ENCODE measurements at regions not wholly inside any gene's neighbourhood (a gene's known extent, or its start where the extent isn't known, plus 50 kb on each side); places are given as distances from the start of the nearest gene placed in this dataset.

- Histone ChIP-seq H3K9me2 (replicated peaks; ENCODE audit: insufficient read depth, low read length) (no peaks in the 10 kb centered on the region), H4K20me1 (ENCODE audit: insufficient read depth, low read depth, low read length) (no peaks in the 10 kb centered on the region), H3K4me1 (ENCODE audit: low read length) (peaks cover 2% of the 10 kb centered on the region), H3K27ac (ENCODE audit: low read length) (no peak overlapping the region), H3K9me3 (ENCODE audit: low read length) (no peaks in the 10 kb centered on the region), H3K9ac (ENCODE audit: low read length) (no peak overlapping the region), H3K36me3 (ENCODE audit: insufficient read depth, low read length) (no peaks in the 10 kb centered on the region), H3K4me3 (ENCODE audit: low read length) (no peak overlapping the region), H2AFZ (ENCODE audit: low read length) (no peak overlapping the region), H3K79me2 (ENCODE audit: low read length) (no peaks in the 10 kb centered on the region), H3K27me3 (ENCODE audit: low read length) (no peaks in the 10 kb centered on the region), H3K4me2 (ENCODE audit: low read depth, low read length, poor library complexity, severe bottlenecking) (no peak overlapping the region)
- no peak for DNase-seq
Observed at GRCh38 chr3:480070-480469, 283.5 kb downstream of the CHL1 start.

- Histone ChIP-seq H4K20me1 (ENCODE audit: insufficient read depth, low read depth, low read length) (no peaks in the 10 kb centered on the region), H3K27ac (ENCODE audit: low read length) (no peak overlapping the region), H3K27me3 (ENCODE audit: low read length) (no peaks in the 10 kb centered on the region), H2AFZ (ENCODE audit: low read length) (no peak overlapping the region), H3K4me2 (ENCODE audit: low read depth, low read length, poor library complexity, severe bottlenecking) (no peak overlapping the region), H3K36me3 (ENCODE audit: insufficient read depth, low read length) (no peaks in the 10 kb centered on the region), H3K9me2 (replicated peaks; ENCODE audit: insufficient read depth, low read length) (no peaks in the 10 kb centered on the region), H3K4me3 (ENCODE audit: low read length) (no peak overlapping the region), H3K79me2 (ENCODE audit: low read length) (no peaks in the 10 kb centered on the region), H3K9ac (ENCODE audit: low read length) (no peak overlapping the region), H3K9me3 (ENCODE audit: low read length) (no peaks in the 10 kb centered on the region), H3K4me1 (ENCODE audit: low read length) (peaks cover 6% of the 10 kb centered on the region)
- DNase-seq = no peak
Observed at GRCh38 chr3:481111-481510, 284.5 kb downstream of the CHL1 start.

GRCh38 chr3:481680-482079 lies 285.1 kb downstream of the CHL1 start:
- Histone ChIP-seq H3K36me3 (ENCODE audit: insufficient read depth, low read length) (no peaks in the 10 kb centered on the region), H3K4me3 (ENCODE audit: low read length) (no peak overlapping the region), H3K27ac (ENCODE audit: low read length) (no peak overlapping the region), H3K79me2 (ENCODE audit: low read length) (no peaks in the 10 kb centered on the region), H3K9me2 (replicated peaks; ENCODE audit: insufficient read depth, low read length) (no peaks in the 10 kb centered on the region), H3K27me3 (ENCODE audit: low read length) (no peaks in the 10 kb centered on the region), H3K9me3 (ENCODE audit: low read length) (no peaks in the 10 kb centered on the region), H3K9ac (ENCODE audit: low read length) (no peak overlapping the region), H2AFZ (ENCODE audit: low read length) (no peak overlapping the region), H3K4me1 (ENCODE audit: low read length) (peaks cover 6% of the 10 kb centered on the region), H4K20me1 (ENCODE audit: insufficient read depth, low read depth, low read length) (no peaks in the 10 kb centered on the region), H3K4me2 (ENCODE audit: low read depth, low read length, poor library complexity, severe bottlenecking) (no peak overlapping the region)
- DNase-seq = peak; percentile 53

- no peak overlapping the region for H3K27ac ChIP-seq (ENCODE audit: low read length)
- H3K4me2 ChIP-seq (ENCODE audit: low read depth, low read length, poor library complexity, severe bottlenecking) = no peak overlapping the region
- no peaks in the 10 kb centered on the region for H3K79me2 ChIP-seq (ENCODE audit: low read length)
- H3K36me3 ChIP-seq (ENCODE audit: insufficient read depth, low read length) = no peaks in the 10 kb centered on the region
- H2AFZ ChIP-seq (ENCODE audit: low read length) = no peak overlapping the region
- no peaks in the 10 kb centered on the region for H3K27me3 ChIP-seq (ENCODE audit: low read length)
- no peak overlapping the region for H3K9ac ChIP-seq (ENCODE audit: low read length)
- no peak overlapping the region for H3K4me3 ChIP-seq (ENCODE audit: low read length)
- no peak for DNase-seq
- no peaks in the 10 kb centered on the region for H4K20me1 ChIP-seq (ENCODE audit: insufficient read depth, low read depth, low read length)
- no peaks in the 10 kb centered on the region for H3K9me2 ChIP-seq (replicated peaks; ENCODE audit: insufficient read depth, low read length)
- H3K4me1 ChIP-seq (ENCODE audit: low read length) = peaks cover 6% of the 10 kb centered on the region
- no peaks in the 10 kb centered on the region for H3K9me3 ChIP-seq (ENCODE audit: low read length)
Observed at GRCh38 chr3:482479-482878, 285.9 kb downstream of the CHL1 start.

- H3K36me3 ChIP-seq (ENCODE audit: insufficient read depth, low read length) = no peaks in the 10 kb centered on the region
- H3K27ac ChIP-seq (ENCODE audit: low read length) = no peak overlapping the region
- H3K4me2 ChIP-seq (ENCODE audit: low read depth, low read length, poor library complexity, severe bottlenecking) = no peak overlapping the region
- DNase-seq = no peak
- H3K9me2 ChIP-seq (replicated peaks; ENCODE audit: insufficient read depth, low read length) = no peaks in the 10 kb centered on the region
- H3K27me3 ChIP-seq (ENCODE audit: low read length) = no peaks in the 10 kb centered on the region
- no peaks in the 10 kb centered on the region for H3K79me2 ChIP-seq (ENCODE audit: low read length)
- H4K20me1 ChIP-seq (ENCODE audit: insufficient read depth, low read depth, low read length) = no peaks in the 10 kb centered on the region
- H3K9ac ChIP-seq (ENCODE audit: low read length) = no peak overlapping the region
- H3K4me3 ChIP-seq (ENCODE audit: low read length) = no peak overlapping the region
- H3K9me3 ChIP-seq (ENCODE audit: low read length) = no peaks in the 10 kb centered on the region
- H2AFZ ChIP-seq (ENCODE audit: low read length) = no peak overlapping the region
- peaks cover 6% of the 10 kb centered on the region for H3K4me1 ChIP-seq (ENCODE audit: low read length)
Observed at GRCh38 chr3:484341-484740, 287.8 kb downstream of the CHL1 start.

GRCh38 chr3:487614-488013 lies 291.1 kb downstream of the CHL1 start:
- Histone ChIP-seq H3K27me3 (ENCODE audit: low read length) (no peaks in the 10 kb centered on the region), H2AFZ (ENCODE audit: low read length) (no peak overlapping the region)
- DNase-seq = no peak

GRCh38 chr3:492586-493316 lies 296.2 kb downstream of the CHL1 start:
- Histone ChIP-seq H3K4me2 (ENCODE audit: low read depth, low read length, poor library complexity, severe bottlenecking) (peak overlapping the region; percentile 23), H3K27ac (ENCODE audit: low read length) (no peak overlapping the region), H2AFZ (ENCODE audit: low read length) (peak overlapping the region; percentile 28; the same call in 1 of the 2 replicates), H3K27me3 (ENCODE audit: low read length) (no peaks in the 10 kb centered on the region), H3K4me1 (ENCODE audit: low read length) (no peaks in the 10 kb centered on the region), H3K4me3 (ENCODE audit: low read length) (no peak overlapping the region), H3K36me3 (ENCODE audit: insufficient read depth, low read length) (no peaks in the 10 kb centered on the region), H3K79me2 (ENCODE audit: low read length) (no peaks in the 10 kb centered on the region), H3K9ac (ENCODE audit: low read length) (no peak overlapping the region), H4K20me1 (ENCODE audit: insufficient read depth, low read depth, low read length) (no peaks in the 10 kb centered on the region), H3K9me3 (ENCODE audit: low read length) (no peaks in the 10 kb centered on the region), H3K9me2 (replicated peaks; ENCODE audit: insufficient read depth, low read length) (no peaks in the 10 kb centered on the region)
- DNase-seq = no peak

More at GRCh38 chr3:487614-488013, 291.1 kb downstream of the CHL1 start:
- H3K4me3 ChIP-seq (ENCODE audit: low read length) = no peak overlapping the region
- H3K4me2 ChIP-seq (ENCODE audit: low read depth, low read length, poor library complexity, severe bottlenecking) = no peak overlapping the region
- H3K79me2 ChIP-seq (ENCODE audit: low read length) = no peaks in the 10 kb centered on the region
- no peak overlapping the region for H3K9ac ChIP-seq (ENCODE audit: low read length)
- H3K9me2 ChIP-seq (replicated peaks; ENCODE audit: insufficient read depth, low read length) = no peaks in the 10 kb centered on the region
- no peak overlapping the region for H3K27ac ChIP-seq (ENCODE audit: low read length)
- peaks cover 6% of the 10 kb centered on the region for H3K4me1 ChIP-seq (ENCODE audit: low read length)
- H3K36me3 ChIP-seq (ENCODE audit: insufficient read depth, low read length) = no peaks in the 10 kb centered on the region
- no peaks in the 10 kb centered on the region for H3K9me3 ChIP-seq (ENCODE audit: low read length)
- no peaks in the 10 kb centered on the region for H4K20me1 ChIP-seq (ENCODE audit: insufficient read depth, low read depth, low read length)

GRCh38 chr3:494190-494589 lies 297.6 kb downstream of the CHL1 start:
- no peaks in the 10 kb centered on the region for H3K79me2 ChIP-seq (ENCODE audit: low read length)
- no peak overlapping the region for H3K4me3 ChIP-seq (ENCODE audit: low read length)
- no peaks in the 10 kb centered on the region for H3K9me2 ChIP-seq (replicated peaks; ENCODE audit: insufficient read depth, low read length)
- no peak for DNase-seq
- H3K4me2 ChIP-seq (ENCODE audit: low read depth, low read length, poor library complexity, severe bottlenecking) = no peak overlapping the region
- no peak overlapping the region for H2AFZ ChIP-seq (ENCODE audit: low read length)
- H3K4me1 ChIP-seq (ENCODE audit: low read length) = no peaks in the 10 kb centered on the region
- H3K27me3 ChIP-seq (ENCODE audit: low read length) = no peaks in the 10 kb centered on the region
- H3K36me3 ChIP-seq (ENCODE audit: insufficient read depth, low read length) = no peaks in the 10 kb centered on the region
- no peaks in the 10 kb centered on the region for H3K9me3 ChIP-seq (ENCODE audit: low read length)
- no peak overlapping the region for H3K27ac ChIP-seq (ENCODE audit: low read length)
- no peaks in the 10 kb centered on the region for H4K20me1 ChIP-seq (ENCODE audit: insufficient read depth, low read depth, low read length)
- H3K9ac ChIP-seq (ENCODE audit: low read length) = no peak overlapping the region
